GM12878 (cell line): ENCODE measurements at regions not wholly inside any gene's neighbourhood (a gene's known extent, or its start where the extent isn't known, plus 50 kb on each side); places are given as distances from the start of the nearest gene placed in this dataset.

Experiments
- CEBPB ChIP-seq, 2 experiments: fragments of 150-350 bp in 1 of 2; IDR thresholded peaks; 2 replicates each; pipeline ENCODE4 v1.6.1; 2012 to 2014; ENCODE audit warnings: low read depth in 2 of 2, low read length in 2 of 2, borderline replicate concordance in 1 of 2, inconsistent platforms in 1 of 2
- EZH2 ChIP-seq: IDR thresholded peaks from 2 replicates; pipeline ENCODE4 v1.6.1; 2012; ENCODE audit warnings: low read depth, mild to moderate bottlenecking, control low read depth, inconsistent platforms, low read length, borderline replicate concordance; ENCODE audit not compliant: control insufficient read depth
- IKZF1 ChIP-seq: fragments of 450-650 bp; conservative IDR thresholded peaks from 2 replicates; pipeline ENCODE4 v1.6.1; 2017; ENCODE audit warnings: antibody characterized with exemption, mild to moderate bottlenecking
- POLR2AphosphoS2 ChIP-seq: IDR thresholded peaks from 2 replicates; pipeline ENCODE4 v1.6.1; 2011; ENCODE audit warnings: low read depth, mild to moderate bottlenecking, low read length, improper control_type of control experiment, moderate library complexity
- POLR2AphosphoS5 ChIP-seq: IDR thresholded peaks from 2 replicates; pipeline ENCODE4 v1.6.1; 2011; ENCODE audit warnings: mild to moderate bottlenecking, low read length, inconsistent platforms
- SUPT20H ChIP-seq: IDR thresholded peaks from 2 replicates; pipeline ENCODE4 v1.6.1; 2011; ENCODE audit warnings: low read depth, mild to moderate bottlenecking, low read length, moderate library complexity, borderline replicate concordance; ENCODE audit not compliant: control insufficient read depth
- TAF1 ChIP-seq: IDR thresholded peaks from 2 replicates; pipeline ENCODE4 v1.6.1; 2011; ENCODE audit warnings: mild to moderate bottlenecking, low read depth, low read length, borderline replicate concordance
- TCF7 ChIP-seq: IDR thresholded peaks from 2 replicates; pipeline ENCODE4 v1.6.1; 2014; ENCODE audit warnings: antibody characterized with exemption, borderline replicate concordance
- YY1 ChIP-seq: IDR thresholded peaks from 2 replicates; pipeline ENCODE4 v1.6.1; 2011; ENCODE audit warnings: low read depth, mild to moderate bottlenecking, low read length
- TF ChIP-seq, protein P1 (sequence below), 3 experiments: IDR thresholded peaks in 2 of 3; conservative IDR thresholded peaks in 1 of 3; 2 replicates each; pipeline ENCODE4 v1.5.1; 2011; ENCODE audit warnings: low read depth in 3 of 3, low read length in 3 of 3, mild to moderate bottlenecking in 3 of 3, control low read depth in 2 of 3, moderate library complexity in 2 of 3, inconsistent platforms in 1 of 3, mixed read lengths in 1 of 3; ENCODE audit not compliant: control insufficient read depth in 2 of 3, insufficient read depth in 1 of 3; ENCODE audit errors: extremely low read depth in 1 of 3
- TF ChIP-seq, protein P2 (sequence below): IDR thresholded peaks from 2 replicates; pipeline ENCODE4 v1.6.1; 2012; ENCODE audit warnings: low read length, inconsistent platforms

- no peak for TF ChIP-seq SUPT20H
- no peak for TF ChIP-seq POLR2AphosphoS2
- TF ChIP-seq, protein P1, sequence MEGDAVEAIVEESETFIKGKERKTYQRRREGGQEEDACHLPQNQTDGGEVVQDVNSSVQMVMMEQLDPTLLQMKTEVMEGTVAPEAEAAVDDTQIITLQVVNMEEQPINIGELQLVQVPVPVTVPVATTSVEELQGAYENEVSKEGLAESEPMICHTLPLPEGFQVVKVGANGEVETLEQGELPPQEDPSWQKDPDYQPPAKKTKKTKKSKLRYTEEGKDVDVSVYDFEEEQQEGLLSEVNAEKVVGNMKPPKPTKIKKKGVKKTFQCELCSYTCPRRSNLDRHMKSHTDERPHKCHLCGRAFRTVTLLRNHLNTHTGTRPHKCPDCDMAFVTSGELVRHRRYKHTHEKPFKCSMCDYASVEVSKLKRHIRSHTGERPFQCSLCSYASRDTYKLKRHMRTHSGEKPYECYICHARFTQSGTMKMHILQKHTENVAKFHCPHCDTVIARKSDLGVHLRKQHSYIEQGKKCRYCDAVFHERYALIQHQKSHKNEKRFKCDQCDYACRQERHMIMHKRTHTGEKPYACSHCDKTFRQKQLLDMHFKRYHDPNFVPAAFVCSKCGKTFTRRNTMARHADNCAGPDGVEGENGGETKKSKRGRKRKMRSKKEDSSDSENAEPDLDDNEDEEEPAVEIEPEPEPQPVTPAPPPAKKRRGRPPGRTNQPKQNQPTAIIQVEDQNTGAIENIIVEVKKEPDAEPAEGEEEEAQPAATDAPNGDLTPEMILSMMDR (IDR thresholded peaks at IDR 0.05 in 2 of 3, conservative IDR thresholded peaks at IDR 0.05 in 1 of 3; ENCODE audit: control insufficient read depth in 2 of 3, extremely low read depth in 1 of 3, insufficient read depth in 1 of 3, low read depth in 3 of 3, low read length in 3 of 3) = no peak
- no peak for TF ChIP-seq YY1
- TF ChIP-seq TCF7 = no peak
- no peak for TF ChIP-seq IKZF1
- TF ChIP-seq EZH2 = no peak
- TF ChIP-seq, protein P2, sequence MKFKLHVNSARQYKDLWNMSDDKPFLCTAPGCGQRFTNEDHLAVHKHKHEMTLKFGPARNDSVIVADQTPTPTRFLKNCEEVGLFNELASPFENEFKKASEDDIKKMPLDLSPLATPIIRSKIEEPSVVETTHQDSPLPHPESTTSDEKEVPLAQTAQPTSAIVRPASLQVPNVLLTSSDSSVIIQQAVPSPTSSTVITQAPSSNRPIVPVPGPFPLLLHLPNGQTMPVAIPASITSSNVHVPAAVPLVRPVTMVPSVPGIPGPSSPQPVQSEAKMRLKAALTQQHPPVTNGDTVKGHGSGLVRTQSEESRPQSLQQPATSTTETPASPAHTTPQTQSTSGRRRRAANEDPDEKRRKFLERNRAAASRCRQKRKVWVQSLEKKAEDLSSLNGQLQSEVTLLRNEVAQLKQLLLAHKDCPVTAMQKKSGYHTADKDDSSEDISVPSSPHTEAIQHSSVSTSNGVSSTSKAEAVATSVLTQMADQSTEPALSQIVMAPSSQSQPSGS = no peak
- TF ChIP-seq TAF1 = no peak
- TF ChIP-seq CEBPB (IDR thresholded peaks at IDR 0.05; ENCODE audit: borderline replicate concordance in 1 of 2, low read depth in 2 of 2, low read length in 2 of 2) = no peak
- TF ChIP-seq POLR2AphosphoS5 = no peak
Measured at GRCh38 chr15:81548365-81549130, 174.5 kb upstream of the TMC3 start.
